ENCODE measurements at regions not wholly inside any gene's neighbourhood (a gene's known extent, or its start where the extent isn't known, plus 50 kb on each side); places are given as distances from the start of the nearest gene placed in this dataset.

DNA sequence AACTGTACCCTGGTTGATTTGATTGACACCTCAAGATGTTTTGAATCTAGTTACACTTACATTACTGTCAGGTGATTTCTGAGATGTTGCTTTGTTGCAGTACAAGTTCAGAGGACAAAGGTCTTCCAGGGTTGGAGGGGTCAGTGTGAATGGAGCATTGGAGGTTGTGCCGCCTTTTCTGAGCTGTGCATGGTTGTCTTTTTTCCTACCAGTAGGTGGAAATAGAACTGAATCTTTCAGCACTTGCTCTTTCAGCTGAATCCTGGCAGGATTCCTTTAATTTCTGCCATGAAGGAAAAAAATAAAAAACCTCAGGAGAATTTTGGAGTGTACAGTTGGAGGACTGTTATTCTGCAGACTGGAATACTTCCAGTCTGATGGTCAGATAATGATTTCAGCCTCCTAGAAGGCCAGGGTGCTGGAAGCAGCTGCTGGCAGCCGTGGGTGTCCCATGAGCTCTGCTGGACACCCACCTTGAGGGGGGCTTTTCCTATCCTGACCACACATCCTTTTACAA lies 82.7 kb downstream of the PLCE1 start:
- Mint-ChIP-seq H3K4me1 (no peaks in the 10 kb centered on the region), H3K4me3 (no peak overlapping the region), H3K9me3 (peaks cover 0 to 16% (median 2%) of the 10 kb centered on the region in 8 donors), H3K27ac (no peak overlapping the region), H3K36me3 (no peaks in the 10 kb centered on the region), H3K27me3 (peaks cover 0 to 6% of the 10 kb centered on the region in 2 donors)
- Histone ChIP-seq H3K27me3 (ENCODE audit: insufficient read depth, low read length) (no peaks in the 10 kb centered on the region), H3K4me1 (ENCODE audit: insufficient read depth, low read length) (no peaks in the 10 kb centered on the region), H3K9me3 (ENCODE audit: control insufficient read depth in 1 of 2, low read length in 2 of 2) (no peaks in the 10 kb centered on the region), H3K27ac (ENCODE audit: low read depth, low read length) (no peak overlapping the region), H3K4me3 (ENCODE audit: low read length in 2 of 2) (no peak overlapping the region), H3K36me3 (ENCODE audit: insufficient read depth, low read length) (no peaks in the 10 kb centered on the region)
- intact Hi-C loops (cut with micrococcal nuclease): no loop called here
- ChIA-PET CTCF (ENCODE audit: partially characterized antibody) (no interaction called here), POLR2A (ENCODE audit: partially characterized antibody) (no interaction called here)
- DNase-seq: no peak

GRCh38 chr10:94077042-94077441 lies 83.3 kb downstream of the PLCE1 start:
- ChIA-PET POLR2A (ENCODE audit: partially characterized antibody) (no interaction called here), CTCF (ENCODE audit: partially characterized antibody) (no interaction called here)
- intact Hi-C loops (cut with micrococcal nuclease): no loop called here
- Histone ChIP-seq H3K36me3 (ENCODE audit: insufficient read depth, low read length) (no peaks in the 10 kb centered on the region), H3K9me3 (ENCODE audit: control insufficient read depth in 1 of 2, low read length in 2 of 2) (no peaks in the 10 kb centered on the region), H3K27ac (ENCODE audit: low read depth, low read length) (no peak overlapping the region), H3K4me3 (ENCODE audit: low read length in 2 of 2) (no peak overlapping the region), H3K4me1 (ENCODE audit: insufficient read depth, low read length) (no peaks in the 10 kb centered on the region), H3K27me3 (ENCODE audit: insufficient read depth, low read length) (no peaks in the 10 kb centered on the region)
- Mint-ChIP-seq H3K4me3 (no peak overlapping the region), H3K9me3 (peaks cover 0 to 16% (median 2%) of the 10 kb centered on the region in 8 donors), H3K27ac (no peak overlapping the region), H3K4me1 (no peaks in the 10 kb centered on the region), H3K36me3 (no peaks in the 10 kb centered on the region), H3K27me3 (peaks cover 0 to 6% of the 10 kb centered on the region in 2 donors)
- no peak for DNase-seq

- Mint-ChIP-seq H3K4me1 (no peaks in the 10 kb centered on the region), H3K27ac (no peak overlapping the region), H3K36me3 (no peaks in the 10 kb centered on the region), H3K27me3 (peaks cover 0 to 6% of the 10 kb centered on the region in 2 donors), H3K4me3 (no peak overlapping the region), H3K9me3 (peaks cover 0 to 11% (median under 1%) of the 10 kb centered on the region in 8 donors)
- intact Hi-C loops (cut with micrococcal nuclease): no loop called here
- no peak for DNase-seq
- no peak overlapping the region for H3K27ac ChIP-seq (ENCODE audit: low read depth, low read length)
- POLR2A ChIA-PET (ENCODE audit: partially characterized antibody): no interaction called here
- CTCF ChIA-PET (ENCODE audit: partially characterized antibody): no interaction called here
- no peaks in the 10 kb centered on the region for H3K4me1 ChIP-seq (ENCODE audit: insufficient read depth, low read length)
- no peak overlapping the region for H3K4me3 ChIP-seq (ENCODE audit: low read length in 2 of 2)
- H3K36me3 ChIP-seq (ENCODE audit: insufficient read depth, low read length): no peaks in the 10 kb centered on the region
- no peaks in the 10 kb centered on the region for H3K9me3 ChIP-seq (ENCODE audit: control insufficient read depth in 1 of 2, low read length in 2 of 2)
- H3K27me3 ChIP-seq (ENCODE audit: insufficient read depth, low read length): no peaks in the 10 kb centered on the region
Measured at GRCh38 chr10:94080108-94080507, 86.4 kb downstream of the PLCE1 start.

- H3K9me3 Mint-ChIP-seq: peaks cover 0 to 11% (median 1%) of the 10 kb centered on the region in 8 donors
- H3K4me1 Mint-ChIP-seq: no peaks in the 10 kb centered on the region
- H3K4me3 Mint-ChIP-seq: no peak overlapping the region
- Histone ChIP-seq H3K4me1 (ENCODE audit: insufficient read depth, low read length) (no peaks in the 10 kb centered on the region), H3K27me3 (ENCODE audit: insufficient read depth, low read length) (no peaks in the 10 kb centered on the region), H3K9me3 (ENCODE audit: control insufficient read depth in 1 of 2, low read length in 2 of 2) (no peaks in the 10 kb centered on the region), H3K27ac (ENCODE audit: low read depth, low read length) (no peak overlapping the region), H3K4me3 (ENCODE audit: low read length in 2 of 2) (no peak overlapping the region), H3K36me3 (ENCODE audit: insufficient read depth, low read length) (no peaks in the 10 kb centered on the region)
- H3K27me3 Mint-ChIP-seq: peaks cover 0 to 4% of the 10 kb centered on the region in 2 donors
- CTCF ChIA-PET (ENCODE audit: partially characterized antibody): no interaction called here
- H3K27ac Mint-ChIP-seq: no peak overlapping the region
- H3K36me3 Mint-ChIP-seq: no peaks in the 10 kb centered on the region
- no peak for DNase-seq
- POLR2A ChIA-PET (ENCODE audit: partially characterized antibody): no interaction called here
- intact Hi-C loops (cut with micrococcal nuclease): no loop called here
Measured at GRCh38 chr10:94083662-94084265, 90.0 kb downstream of the PLCE1 start.

GRCh38 chr10:94084344-94084743 lies 90.6 kb downstream of the PLCE1 start:
- no peak overlapping the region for H3K27ac ChIP-seq (ENCODE audit: low read depth, low read length)
- H3K9me3 ChIP-seq (ENCODE audit: control insufficient read depth in 1 of 2, low read length in 2 of 2): no peaks in the 10 kb centered on the region
- H3K27me3 ChIP-seq (ENCODE audit: insufficient read depth, low read length): no peaks in the 10 kb centered on the region
- H3K36me3 ChIP-seq (ENCODE audit: insufficient read depth, low read length): no peaks in the 10 kb centered on the region
- H3K4me1 ChIP-seq (ENCODE audit: insufficient read depth, low read length): no peaks in the 10 kb centered on the region
- H3K4me3 ChIP-seq (ENCODE audit: low read length in 2 of 2): no peak overlapping the region
- H3K27me3 Mint-ChIP-seq: peaks cover 0 to 4% of the 10 kb centered on the region in 2 donors
- no peaks in the 10 kb centered on the region for H3K4me1 Mint-ChIP-seq
- intact Hi-C loops (cut with micrococcal nuclease): no loop called here
- ChIA-PET CTCF (ENCODE audit: partially characterized antibody) (no interaction called here), POLR2A (ENCODE audit: partially characterized antibody) (no interaction called here)
- H3K36me3 Mint-ChIP-seq: no peaks in the 10 kb centered on the region
- no peak overlapping the region for H3K4me3 Mint-ChIP-seq
- H3K27ac Mint-ChIP-seq: no peak overlapping the region
- peaks cover 0 to 11% (median 1%) of the 10 kb centered on the region in 8 donors for H3K9me3 Mint-ChIP-seq
- DNase-seq: no peak

DNA sequence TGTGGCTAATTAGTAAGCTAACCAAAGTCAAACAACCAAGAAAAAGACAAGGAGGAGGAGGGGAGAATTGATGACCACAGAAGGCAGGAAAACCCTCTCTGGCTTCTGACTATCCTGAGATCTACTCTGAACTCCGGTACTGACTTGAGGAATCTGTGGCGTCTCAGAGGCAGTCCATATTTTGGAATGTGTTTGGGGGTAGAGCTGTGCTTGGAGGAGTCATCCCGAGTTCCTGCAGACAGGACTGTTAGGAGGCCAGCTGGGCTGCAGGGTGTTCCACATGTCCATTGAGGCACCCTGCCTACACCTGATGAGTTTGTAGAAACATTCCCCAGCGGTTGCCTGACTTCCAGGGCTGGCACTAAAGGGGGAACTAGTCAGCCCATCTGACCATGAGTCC lies 91.6 kb downstream of the PLCE1 start:
- intact Hi-C loops (cut with micrococcal nuclease): no loop called here

GRCh38 chr10:94085766-94086437 lies 92.2 kb downstream of the PLCE1 start:
- CTCF ChIA-PET (ENCODE audit: partially characterized antibody): no interaction called here
- intact Hi-C loops (cut with micrococcal nuclease): no loop called here
- no peak overlapping the region for H3K27ac ChIP-seq (ENCODE audit: low read depth, low read length)
- Mint-ChIP-seq H3K27me3 (peaks cover 0 to 4% of the 10 kb centered on the region in 2 donors), H3K4me3 (no peak overlapping the region), H3K27ac (no peak overlapping the region), H3K9me3 (peaks cover 0 to 3% (median 0%) of the 10 kb centered on the region in 8 donors), H3K4me1 (no peaks in the 10 kb centered on the region), H3K36me3 (no peaks in the 10 kb centered on the region)
- H3K4me1 ChIP-seq (ENCODE audit: insufficient read depth, low read length): no peaks in the 10 kb centered on the region
- H3K27me3 ChIP-seq (ENCODE audit: insufficient read depth, low read length): no peaks in the 10 kb centered on the region
- no peaks in the 10 kb centered on the region for H3K36me3 ChIP-seq (ENCODE audit: insufficient read depth, low read length)
- DNase-seq: no peak
- H3K9me3 ChIP-seq (ENCODE audit: control insufficient read depth in 1 of 2, low read length in 2 of 2): no peaks in the 10 kb centered on the region
- no peak overlapping the region for H3K4me3 ChIP-seq (ENCODE audit: low read length in 2 of 2)
- POLR2A ChIA-PET (ENCODE audit: partially characterized antibody): no interaction called here

More for the DNA sequence above, 91.6 kb downstream of the PLCE1 start:
- H3K27ac Mint-ChIP-seq: no peak overlapping the region
- no peak for DNase-seq
- Histone ChIP-seq H3K27me3 (ENCODE audit: insufficient read depth, low read length) (no peaks in the 10 kb centered on the region), H3K9me3 (ENCODE audit: control insufficient read depth in 1 of 2, low read length in 2 of 2) (no peaks in the 10 kb centered on the region), H3K36me3 (ENCODE audit: insufficient read depth, low read length) (no peaks in the 10 kb centered on the region), H3K27ac (ENCODE audit: low read depth, low read length) (no peak overlapping the region), H3K4me1 (ENCODE audit: insufficient read depth, low read length) (no peaks in the 10 kb centered on the region), H3K4me3 (ENCODE audit: low read length in 2 of 2) (no peak overlapping the region)
- ChIA-PET POLR2A (ENCODE audit: partially characterized antibody) (no interaction called here), CTCF (ENCODE audit: partially characterized antibody) (no interaction called here)
- H3K4me3 Mint-ChIP-seq: no peak overlapping the region
- H3K27me3 Mint-ChIP-seq: peaks cover 0 to 4% of the 10 kb centered on the region in 2 donors
- peaks cover 0 to 7% (median 0%) of the 10 kb centered on the region in 8 donors for H3K9me3 Mint-ChIP-seq
- no peaks in the 10 kb centered on the region for H3K4me1 Mint-ChIP-seq
- no peaks in the 10 kb centered on the region for H3K36me3 Mint-ChIP-seq

All from CD4-positive, alpha-beta memory T cell (primary cell).